ENCODE measurements at regions not wholly inside any gene's neighbourhood (a gene's known extent, or its start where the extent isn't known, plus 50 kb on each side); places are given as distances from the start of the nearest gene placed in this dataset.

DNA sequence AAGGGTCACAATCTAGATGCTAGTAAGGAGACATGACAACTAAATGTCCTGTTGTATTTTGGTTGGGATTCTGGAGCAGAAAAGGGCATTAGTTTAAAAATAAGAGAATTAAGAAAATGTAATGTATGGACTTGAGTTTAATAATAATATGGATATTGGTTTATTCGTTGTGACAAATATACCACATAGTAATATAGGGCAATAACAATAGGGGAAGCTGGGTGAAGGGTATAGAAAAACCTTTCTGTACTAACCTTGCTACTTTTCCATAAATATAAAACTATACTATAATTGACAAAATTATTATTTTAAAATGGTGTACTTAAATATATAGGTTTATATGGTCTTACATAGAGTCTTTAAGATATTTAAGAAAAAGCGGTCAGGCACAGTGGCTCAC lies 558.9 kb downstream of the PTPRC start:
- no peak overlapping the region for H3K9ac ChIP-seq (ENCODE audit: low read length)
- no peak overlapping the region for H3K4me3 ChIP-seq (ENCODE audit: low read depth in 1 of 2, low read length in 2 of 2)
- H3K27me3 ChIP-seq (ENCODE audit: control insufficient read depth in 1 of 2, insufficient read depth in 2 of 2, low read length in 2 of 2) = no peaks in the 10 kb centered on the region
- no peaks in the 10 kb centered on the region for H3K4me1 ChIP-seq (ENCODE audit: insufficient read depth, low read length)
- H3K36me3 ChIP-seq (ENCODE audit: insufficient read depth, low read length) = no peaks in the 10 kb centered on the region
- no peak overlapping the region for H3K27ac ChIP-seq (ENCODE audit: low read depth, low read length)
- no peaks in the 10 kb centered on the region for H3K9me3 ChIP-seq (ENCODE audit: low read length)

DNA sequence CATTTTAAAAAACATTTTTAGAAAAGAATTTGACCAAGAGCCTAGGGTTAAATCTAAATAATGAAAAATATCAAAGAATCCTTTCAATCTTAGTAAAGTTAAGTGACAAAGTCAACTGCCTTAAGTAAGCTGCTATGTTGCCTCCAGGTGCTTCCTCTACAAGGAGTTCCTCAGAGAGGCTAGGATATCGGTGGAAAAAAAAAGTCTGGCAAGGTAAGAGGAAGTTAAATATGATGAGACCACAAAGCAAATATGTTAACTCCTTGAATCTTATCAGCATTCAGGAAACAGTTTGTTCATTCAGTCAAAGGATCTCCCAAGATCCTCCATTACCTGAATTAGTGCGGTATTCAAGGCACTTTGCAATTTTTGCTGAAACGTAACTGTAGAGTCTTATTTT lies 563.5 kb downstream of the PTPRC start:
- H3K4me1 ChIP-seq (ENCODE audit: insufficient read depth, low read length) = no peaks in the 10 kb centered on the region
- no peak overlapping the region for H3K27ac ChIP-seq (ENCODE audit: low read depth, low read length)
- H3K9ac ChIP-seq (ENCODE audit: low read length) = no peak overlapping the region
- H3K9me3 ChIP-seq (ENCODE audit: low read length) = no peaks in the 10 kb centered on the region
- H3K27me3 ChIP-seq (ENCODE audit: control insufficient read depth in 1 of 2, insufficient read depth in 2 of 2, low read length in 2 of 2) = no peaks in the 10 kb centered on the region
- no peak overlapping the region for H3K4me3 ChIP-seq (ENCODE audit: low read depth in 1 of 2, low read length in 2 of 2)
- H3K36me3 ChIP-seq (ENCODE audit: insufficient read depth, low read length) = no peaks in the 10 kb centered on the region

- no peak overlapping the region for H3K27ac ChIP-seq (ENCODE audit: low read depth, low read length)
- H3K27me3 ChIP-seq (ENCODE audit: control insufficient read depth in 1 of 2, insufficient read depth in 2 of 2, low read length in 2 of 2) = no peaks in the 10 kb centered on the region
- no peak overlapping the region for H3K4me3 ChIP-seq (ENCODE audit: low read depth in 1 of 2, low read length in 2 of 2)
Observed at GRCh38 chr1:199204231-199204630, 565.4 kb downstream of the PTPRC start.

DNA sequence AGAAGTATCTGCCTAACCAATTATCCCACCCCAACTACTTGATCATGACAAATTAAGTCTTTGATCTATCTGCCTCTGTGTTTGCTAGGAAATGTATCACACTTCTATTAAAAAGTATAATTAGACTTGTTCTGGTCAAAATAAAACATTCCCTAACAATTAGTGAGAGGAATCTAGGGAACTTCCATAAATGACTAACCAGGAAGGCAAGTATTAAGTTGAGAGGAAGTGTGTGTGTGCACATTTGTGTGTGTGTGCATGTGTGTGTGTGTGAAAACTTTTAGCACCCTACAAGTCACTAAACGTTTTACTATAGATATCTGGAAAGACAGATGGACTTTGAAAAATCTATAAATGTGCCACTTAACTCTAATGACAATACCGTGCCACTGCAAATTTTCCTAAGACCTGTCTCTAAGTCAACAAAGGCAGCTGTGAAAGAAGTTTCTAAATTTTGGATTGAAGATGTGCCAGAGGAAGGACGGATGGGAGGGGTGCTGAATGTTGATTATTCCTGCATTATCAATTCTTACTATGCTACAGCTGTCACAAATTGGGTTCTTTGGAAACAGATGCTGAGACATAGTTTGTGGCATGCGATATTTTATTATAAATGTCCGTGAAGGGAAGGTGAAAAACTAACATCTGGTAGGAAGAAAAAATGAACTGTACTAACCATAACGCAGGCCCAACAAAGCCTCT lies 567.1 kb downstream of the PTPRC start:
- no peak overlapping the region for H3K27ac ChIP-seq (ENCODE audit: low read depth, low read length)
- H3K9ac ChIP-seq (ENCODE audit: low read length) = no peak overlapping the region
- no peak overlapping the region for H3K4me3 ChIP-seq (ENCODE audit: low read depth in 1 of 2, low read length in 2 of 2)
- no peaks in the 10 kb centered on the region for H3K9me3 ChIP-seq (ENCODE audit: low read length)
- H3K36me3 ChIP-seq (ENCODE audit: insufficient read depth, low read length) = no peaks in the 10 kb centered on the region
- H3K4me1 ChIP-seq (ENCODE audit: insufficient read depth, low read length) = no peaks in the 10 kb centered on the region
- H3K27me3 ChIP-seq (ENCODE audit: control insufficient read depth in 1 of 2, insufficient read depth in 2 of 2, low read length in 2 of 2) = no peaks in the 10 kb centered on the region

More at GRCh38 chr1:199204231-199204630, 565.4 kb downstream of the PTPRC start:
- H3K9me3 ChIP-seq (ENCODE audit: low read length) = no peaks in the 10 kb centered on the region
- no peak overlapping the region for H3K9ac ChIP-seq (ENCODE audit: low read length)
- no peaks in the 10 kb centered on the region for H3K36me3 ChIP-seq (ENCODE audit: insufficient read depth, low read length)
- no peaks in the 10 kb centered on the region for H3K4me1 ChIP-seq (ENCODE audit: insufficient read depth, low read length)

GRCh38 chr1:199208847-199209246 lies 570.0 kb downstream of the PTPRC start:
- Histone ChIP-seq H3K9me3 (ENCODE audit: low read length) (no peaks in the 10 kb centered on the region), H3K36me3 (ENCODE audit: insufficient read depth, low read length) (no peaks in the 10 kb centered on the region), H3K27me3 (ENCODE audit: control insufficient read depth in 1 of 2, insufficient read depth in 2 of 2, low read length in 2 of 2) (no peaks in the 10 kb centered on the region), H3K4me1 (ENCODE audit: insufficient read depth, low read length) (no peaks in the 10 kb centered on the region), H3K9ac (ENCODE audit: low read length) (no peak overlapping the region), H3K27ac (ENCODE audit: low read depth, low read length) (no peak overlapping the region), H3K4me3 (ENCODE audit: low read depth in 1 of 2, low read length in 2 of 2) (no peak overlapping the region)

DNA sequence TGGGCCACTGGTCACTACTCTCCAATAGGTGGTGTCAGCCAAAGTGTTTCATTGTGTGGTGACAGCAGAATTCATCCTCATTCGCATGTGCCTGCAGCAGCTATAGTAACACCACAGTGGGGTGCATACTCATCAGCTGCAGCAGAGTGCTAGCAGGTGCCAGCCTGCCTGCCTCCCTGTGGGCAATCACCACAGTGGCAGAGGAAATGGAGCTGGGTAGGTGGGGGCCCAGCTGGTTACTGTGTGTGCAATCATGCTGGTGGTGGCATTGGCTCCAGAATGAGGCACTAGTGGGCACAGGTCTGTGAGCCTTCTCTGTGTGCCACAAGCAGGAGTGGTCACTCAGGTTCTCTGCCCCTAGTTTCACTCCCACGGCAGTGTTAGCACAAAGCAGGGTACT lies 579.2 kb downstream of the PTPRC start:
- no peaks in the 10 kb centered on the region for H3K4me1 ChIP-seq (ENCODE audit: insufficient read depth, low read length)
- no peaks in the 10 kb centered on the region for H3K9me3 ChIP-seq (ENCODE audit: low read length)
- no peak overlapping the region for H3K4me3 ChIP-seq (ENCODE audit: low read depth in 1 of 2, low read length in 2 of 2)
- H3K27ac ChIP-seq (ENCODE audit: low read depth, low read length) = no peak overlapping the region
- no peaks in the 10 kb centered on the region for H3K36me3 ChIP-seq (ENCODE audit: insufficient read depth, low read length)
- H3K9ac ChIP-seq (ENCODE audit: low read length) = no peak overlapping the region
- H3K27me3 ChIP-seq (ENCODE audit: control insufficient read depth in 1 of 2, insufficient read depth in 2 of 2, low read length in 2 of 2) = no peaks in the 10 kb centered on the region

DNA sequence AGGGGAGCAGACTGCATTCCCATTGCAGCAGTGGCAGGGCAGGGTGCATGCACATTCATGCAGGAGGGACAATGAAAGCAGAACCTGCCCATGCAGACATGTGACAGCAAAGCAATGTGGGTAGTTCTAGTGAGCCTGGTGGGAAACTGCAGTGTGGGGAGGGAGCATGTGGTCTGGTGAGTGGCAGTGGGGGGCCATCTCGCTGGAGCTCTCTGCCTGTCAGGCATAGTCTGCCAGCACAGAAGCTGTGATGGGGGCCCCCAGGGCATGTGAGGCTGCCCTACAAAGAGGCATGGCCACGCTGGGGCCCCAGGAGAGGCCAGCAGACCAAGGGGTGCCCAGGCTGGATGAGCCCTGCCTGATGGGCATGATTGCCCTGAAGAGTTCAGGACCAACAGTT lies 579.7 kb downstream of the PTPRC start:
- no peaks in the 10 kb centered on the region for H3K36me3 ChIP-seq (ENCODE audit: insufficient read depth, low read length)
- no peaks in the 10 kb centered on the region for H3K4me1 ChIP-seq (ENCODE audit: insufficient read depth, low read length)
- no peaks in the 10 kb centered on the region for H3K27me3 ChIP-seq (ENCODE audit: control insufficient read depth in 1 of 2, insufficient read depth in 2 of 2, low read length in 2 of 2)
- H3K4me3 ChIP-seq (ENCODE audit: low read depth in 1 of 2, low read length in 2 of 2) = no peak overlapping the region
- no peak overlapping the region for H3K27ac ChIP-seq (ENCODE audit: low read depth, low read length)
- H3K9me3 ChIP-seq (ENCODE audit: low read length) = no peaks in the 10 kb centered on the region
- no peak overlapping the region for H3K9ac ChIP-seq (ENCODE audit: low read length)

- no peak overlapping the region for H3K9ac ChIP-seq (ENCODE audit: low read length)
- H3K36me3 ChIP-seq (ENCODE audit: insufficient read depth, low read length) = no peaks in the 10 kb centered on the region
- H3K4me3 ChIP-seq (ENCODE audit: low read depth in 1 of 2, low read length in 2 of 2) = no peak overlapping the region
- no peaks in the 10 kb centered on the region for H3K9me3 ChIP-seq (ENCODE audit: low read length)
- H3K27me3 ChIP-seq (ENCODE audit: control insufficient read depth in 1 of 2, insufficient read depth in 2 of 2, low read length in 2 of 2) = no peaks in the 10 kb centered on the region
- no peaks in the 10 kb centered on the region for H3K4me1 ChIP-seq (ENCODE audit: insufficient read depth, low read length)
- no peak overlapping the region for H3K27ac ChIP-seq (ENCODE audit: low read depth, low read length)
Observed at GRCh38 chr1:199220031-199220430, 581.2 kb downstream of the PTPRC start.

GRCh38 chr1:199221371-199222150 lies 582.7 kb downstream of the PTPRC start:
- Histone ChIP-seq H3K27ac (ENCODE audit: low read depth, low read length) (no peak overlapping the region), H3K4me3 (ENCODE audit: low read depth in 1 of 2, low read length in 2 of 2) (no peak overlapping the region), H3K36me3 (ENCODE audit: insufficient read depth, low read length) (no peaks in the 10 kb centered on the region), H3K9ac (ENCODE audit: low read length) (no peak overlapping the region), H3K9me3 (ENCODE audit: low read length) (no peaks in the 10 kb centered on the region), H3K27me3 (ENCODE audit: control insufficient read depth in 1 of 2, insufficient read depth in 2 of 2, low read length in 2 of 2) (no peaks in the 10 kb centered on the region), H3K4me1 (ENCODE audit: insufficient read depth, low read length) (no peaks in the 10 kb centered on the region)

GRCh38 chr1:199223936-199224335 lies 585.1 kb downstream of the PTPRC start:
- Histone ChIP-seq H3K4me3 (ENCODE audit: low read depth in 1 of 2, low read length in 2 of 2) (no peak overlapping the region), H3K36me3 (ENCODE audit: insufficient read depth, low read length) (no peaks in the 10 kb centered on the region), H3K4me1 (ENCODE audit: insufficient read depth, low read length) (no peaks in the 10 kb centered on the region), H3K9me3 (ENCODE audit: low read length) (no peaks in the 10 kb centered on the region), H3K27ac (ENCODE audit: low read depth, low read length) (no peak overlapping the region), H3K27me3 (ENCODE audit: control insufficient read depth in 1 of 2, insufficient read depth in 2 of 2, low read length in 2 of 2) (no peaks in the 10 kb centered on the region), H3K9ac (ENCODE audit: low read length) (no peak overlapping the region)

DNA sequence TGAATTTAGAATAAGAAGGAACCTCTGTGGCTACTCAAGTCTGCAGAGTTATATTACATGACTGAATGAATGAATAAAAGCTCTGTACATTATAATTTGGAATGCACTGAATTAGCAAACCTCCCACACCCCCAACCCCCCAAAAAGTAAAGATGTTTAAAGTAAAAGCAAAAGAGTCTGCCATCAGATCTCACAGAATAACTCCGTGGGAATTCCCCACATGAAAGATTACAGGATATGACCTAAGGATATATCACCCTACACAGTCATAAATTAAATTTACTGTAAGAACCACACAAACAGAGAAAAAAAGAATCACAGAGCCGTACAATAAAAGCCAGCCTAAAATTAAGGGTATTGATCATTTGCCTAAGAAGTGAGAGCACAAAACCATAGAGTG lies 587.3 kb downstream of the PTPRC start:
- Histone ChIP-seq H3K27me3 (ENCODE audit: control insufficient read depth in 1 of 2, insufficient read depth in 2 of 2, low read length in 2 of 2) (no peaks in the 10 kb centered on the region), H3K9ac (ENCODE audit: low read length) (no peak overlapping the region), H3K4me3 (ENCODE audit: low read depth in 1 of 2, low read length in 2 of 2) (no peak overlapping the region), H3K9me3 (ENCODE audit: low read length) (no peaks in the 10 kb centered on the region), H3K27ac (ENCODE audit: low read depth, low read length) (no peak overlapping the region), H3K4me1 (ENCODE audit: insufficient read depth, low read length) (no peaks in the 10 kb centered on the region), H3K36me3 (ENCODE audit: insufficient read depth, low read length) (no peaks in the 10 kb centered on the region)

DNA sequence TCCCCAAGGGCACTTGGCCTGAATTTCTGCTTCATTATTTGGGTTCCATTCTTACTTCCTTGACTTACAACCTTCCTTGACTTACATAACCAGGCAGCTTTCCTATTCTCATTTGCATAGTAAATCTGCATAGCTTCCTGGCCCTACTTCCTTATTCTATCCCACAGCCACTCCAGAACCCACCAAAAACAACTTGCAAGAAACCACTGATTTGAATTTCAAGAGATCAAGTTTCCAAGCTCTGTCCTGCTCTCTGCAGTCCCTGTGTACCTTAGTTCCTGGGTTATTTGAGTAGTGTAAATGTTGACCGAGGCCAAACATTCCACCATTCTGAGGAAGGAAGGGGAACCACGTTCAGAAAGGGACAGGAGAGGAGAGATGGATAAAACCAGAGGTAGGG lies 603.3 kb downstream of the PTPRC start:
- Histone ChIP-seq H3K9me3 (ENCODE audit: low read length) (no peaks in the 10 kb centered on the region), H3K27ac (ENCODE audit: low read depth, low read length) (no peak overlapping the region), H3K36me3 (ENCODE audit: insufficient read depth, low read length) (no peaks in the 10 kb centered on the region), H3K9ac (ENCODE audit: low read length) (no peak overlapping the region), H3K4me3 (ENCODE audit: low read depth in 1 of 2, low read length in 2 of 2) (no peak overlapping the region), H3K4me1 (ENCODE audit: insufficient read depth, low read length) (no peaks in the 10 kb centered on the region), H3K27me3 (ENCODE audit: control insufficient read depth in 1 of 2, insufficient read depth in 2 of 2, low read length in 2 of 2) (no peaks in the 10 kb centered on the region)

Measured in muscle layer of colon (tissue), 2 donors.